Esophagus muscularis mucosa (tissue), 4 donors: ENCODE measurements at regions not wholly inside any gene's neighbourhood (a gene's known extent, or its start where the extent isn't known, plus 50 kb on each side); places are given as distances from the start of the nearest gene placed in this dataset.
"Not testable (repeated sequence)": the region's sequence is repeated elsewhere in the genome, so short reads cannot be mapped to it uniquely, and the experiment has no call there.

Experiments used
- DNase-seq: peaks from one replicate; pipeline ENCODE4 v3.0.0-alpha.2; 2017; ENCODE audit errors: extremely low spot score
- H3K27ac ChIP-seq, 4 donors: fragments of 200-600 bp; sonication (generic); replicated peaks in 1 of 4; 1 replicate in 3 of 4; 2 replicates in 1 of 4; pipeline ENCODE4 v1.5.1; 2016 to 2019; ENCODE audit warnings: mild to moderate bottlenecking in 1 of 4
- H3K27me3 ChIP-seq, 4 donors: fragments of 200-600 bp; sonication (generic); one replicate each; pipeline versions ENCODE4 v1.5.1 to v1.6.0; 2016 to 2019
- H3K36me3 ChIP-seq, 4 donors: fragments of 200-600 bp; sonication (generic); one replicate each; pipeline ENCODE4 v1.5.1; 2016 to 2019
- H3K4me1 ChIP-seq, 4 donors: fragments of 200-600 bp; sonication (generic); one replicate each; pipeline ENCODE4 v1.5.1; 2016 to 2019
- H3K4me3 ChIP-seq, 4 donors: fragments of 200-600 bp; sonication (generic); 1 replicate in 2 of 4; 2 replicates in 2 of 4; pipeline ENCODE4 v1.5.1; 2016 to 2019; ENCODE audit warnings: mild to moderate bottlenecking in 4 of 4, moderate library complexity in 1 of 4
- H3K9me3 ChIP-seq, 4 donors: fragments of 200-600 bp; sonication (generic); 1 replicate in 3 of 4; 2 replicates in 1 of 4; pipeline ENCODE4 v1.5.1; 2016 to 2019
- CTCF ChIP-seq, 3 experiments: fragments of 200-600 bp in 2 of 3; fragments of 450-650 bp in 1 of 3; sonication (generic) in 2 of 3; IDR thresholded peaks; one replicate each; pipeline ENCODE4 v1.5.1; 2017 to 2019; ENCODE audit warnings: antibody characterized with exemption in 3 of 3, mild to moderate bottlenecking in 2 of 3, moderate library complexity in 1 of 3
- EP300 ChIP-seq: sonication (generic); formaldehyde crosslinking; IDR thresholded peaks from one replicate; pipeline ENCODE4 v1.6.1; 2017; ENCODE audit warnings: antibody characterized with exemption
- POLR2A ChIP-seq: fragments of 450-650 bp; IDR thresholded peaks from one replicate; pipeline ENCODE4 v1.6.1; 2017; ENCODE audit warnings: antibody characterized with exemption, moderate library complexity, mild to moderate bottlenecking, low read depth
- POLR2AphosphoS5 ChIP-seq, 2 donors: sonication (generic); formaldehyde crosslinking; IDR thresholded peaks; one replicate each; pipeline ENCODE4 v1.6.1; 2017; ENCODE audit warnings: antibody characterized with exemption in 2 of 2
- WGBS: methylation state at CpG from one replicate; pipeline ENCODE4 v1.1.5; 2018; 5-methylcytosine and 5-hydroxymethylcytosine counted together
- intact Hi-C: fragments of 100-400 bp; cut with DNase I; formaldehyde crosslinking; loops from one replicate; pipeline ENCODE4 v1.15.1; 2023

- intact Hi-C loops: no loop called here
- H3K36me3 ChIP-seq: no peaks in the 10 kb centered on the region
- TF ChIP-seq EP300: no peak
- TF ChIP-seq CTCF (IDR thresholded peaks at IDR 0.05): no peak
- TF ChIP-seq POLR2A: no peak
- TF ChIP-seq POLR2AphosphoS5 (IDR thresholded peaks at IDR 0.05): no peak
- no peak for DNase-seq
- H3K9me3 ChIP-seq: no peaks in the 10 kb centered on the region
- H3K27ac ChIP-seq: no peak overlapping the region
- no peak overlapping the region for H3K4me3 ChIP-seq
- no peaks in the 10 kb centered on the region for H3K4me1 ChIP-seq
- peaks cover 0 to 3% (median 0%) of the 10 kb centered on the region in 4 donors for H3K27me3 ChIP-seq
- WGBS: 80% methylated on average over 19 of the region's 19 CpGs
Measured at GRCh38 chr10:2899246-2899951, 167.9 kb upstream of the PFKP start.

DNA sequence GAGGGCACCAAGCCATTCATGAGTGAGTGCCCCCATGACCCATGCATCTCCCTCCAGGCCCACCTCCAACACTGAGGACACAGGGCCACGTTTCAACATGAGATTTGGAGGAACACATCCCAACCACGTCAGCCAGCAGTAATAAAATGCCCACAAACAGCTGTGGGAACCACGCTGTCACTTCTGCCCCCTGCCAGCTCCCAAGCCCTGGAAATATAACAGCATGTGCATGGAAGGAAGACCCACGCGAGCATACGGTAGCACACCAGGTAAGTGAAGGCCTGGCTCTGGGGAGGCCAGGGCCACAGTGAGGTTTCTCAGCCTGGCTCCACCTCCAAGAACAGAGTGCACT lies 168.9 kb upstream of the PFKP start:
- no peaks in the 10 kb centered on the region for H3K27me3 ChIP-seq
- DNase-seq: no peak
- intact Hi-C loops: no loop called here
- WGBS: 78% methylated on average over 6 of the region's 6 CpGs
- H3K27ac ChIP-seq: no peak overlapping the region
- no peaks in the 10 kb centered on the region for H3K9me3 ChIP-seq
- H3K36me3 ChIP-seq: no peaks in the 10 kb centered on the region
- no peak for TF ChIP-seq POLR2AphosphoS5 (IDR thresholded peaks at IDR 0.05)
- TF ChIP-seq EP300: no peak
- no peak for TF ChIP-seq POLR2A
- H3K4me3 ChIP-seq: no peak overlapping the region
- H3K4me1 ChIP-seq: no peaks in the 10 kb centered on the region

- TF ChIP-seq CTCF (IDR thresholded peaks at IDR 0.05) (no peak), POLR2AphosphoS5 (IDR thresholded peaks at IDR 0.05) (no peak), EP300 (no peak), POLR2A (no peak)
- 69% methylated on average over 11 of the region's 13 CpGs for WGBS
- Histone ChIP-seq H3K4me1 (no peaks in the 10 kb centered on the region), H3K36me3 (no peaks in the 10 kb centered on the region), H3K4me3 (no peak overlapping the region), H3K9me3 (no peaks in the 10 kb centered on the region), H3K27me3 (no peaks in the 10 kb centered on the region), H3K27ac (no peak overlapping the region)
- intact Hi-C loops: no loop called here
- no peak for DNase-seq
Measured at GRCh38 chr10:2897619-2898508, 169.5 kb upstream of the PFKP start.

DNA sequence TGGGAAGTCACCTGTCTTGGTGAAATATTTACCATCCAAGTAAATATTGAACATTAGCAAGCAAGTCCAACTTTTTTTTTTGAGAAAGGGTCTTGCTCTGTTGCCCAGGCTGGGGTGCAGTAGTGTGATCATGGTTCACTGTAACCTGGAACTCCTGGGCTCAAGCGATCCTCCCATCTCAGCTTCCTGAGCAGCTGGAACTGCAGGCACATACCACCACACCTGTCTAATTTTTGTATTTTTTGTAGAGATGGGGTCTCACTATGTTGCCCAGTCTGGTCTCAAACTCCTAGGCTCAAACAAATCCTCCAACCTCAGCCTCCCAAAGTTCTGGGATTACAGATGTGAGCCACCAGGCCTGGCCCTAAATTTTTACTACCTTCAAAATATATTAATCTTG lies 171.0 kb upstream of the PFKP start:
- H3K27ac ChIP-seq, H3K36me3 ChIP-seq, H3K4me3 ChIP-seq, intact Hi-C loops, H3K9me3 ChIP-seq, H3K4me1 ChIP-seq, DNase-seq, H3K27me3 ChIP-seq: not testable (repeated sequence)
- WGBS: 93% methylated on average over 1 of the region's 1 CpG

DNA sequence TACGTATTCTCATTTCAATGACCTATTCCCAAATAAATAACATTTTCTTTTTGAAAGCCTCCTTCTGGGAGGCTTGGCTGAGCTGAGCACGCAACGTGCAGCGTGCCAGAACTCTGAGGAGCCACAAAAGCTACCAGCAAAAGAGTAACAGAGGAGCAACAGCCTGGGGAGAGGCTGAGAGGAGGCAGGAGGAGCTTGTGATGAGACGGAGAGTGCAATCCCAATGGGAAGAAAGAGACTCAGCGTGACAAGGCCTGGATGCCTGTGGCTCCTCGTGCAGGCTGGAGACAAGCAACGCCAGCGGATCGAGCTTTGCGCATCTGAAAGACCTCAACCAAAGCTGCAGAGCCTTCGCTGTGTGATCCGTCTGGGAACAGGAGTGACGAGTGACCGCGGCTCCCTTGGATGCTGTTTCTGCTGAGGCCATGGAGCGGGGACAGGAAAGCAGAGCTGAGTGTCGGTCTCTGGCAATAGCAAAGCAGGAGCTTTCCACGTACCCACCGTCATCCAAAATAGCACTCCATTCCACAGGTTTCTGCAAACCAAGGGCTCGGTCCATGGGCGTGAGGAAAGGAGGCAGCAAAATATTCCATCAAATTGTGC lies 171.7 kb upstream of the PFKP start:
- no peak overlapping the region for H3K4me3 ChIP-seq
- no peaks in the 10 kb centered on the region for H3K9me3 ChIP-seq
- intact Hi-C loops: no loop called here
- no peak overlapping the region for H3K27ac ChIP-seq
- no peak for TF ChIP-seq CTCF (IDR thresholded peaks at IDR 0.05)
- TF ChIP-seq POLR2A: no peak
- TF ChIP-seq POLR2AphosphoS5 (IDR thresholded peaks at IDR 0.05): no peak
- TF ChIP-seq EP300: no peak
- no peak for DNase-seq
- H3K27me3 ChIP-seq: no peaks in the 10 kb centered on the region
- WGBS: 85% methylated on average over 21 of the region's 22 CpGs
- H3K36me3 ChIP-seq: no peaks in the 10 kb centered on the region
- H3K4me1 ChIP-seq: no peaks in the 10 kb centered on the region
